H9 (cell line): ENCODE measurements at regions not wholly inside any gene's neighbourhood (a gene's known extent, or its start where the extent isn't known, plus 50 kb on each side); places are given as distances from the start of the nearest gene placed in this dataset.

ENCODE experiments used
- DNase-seq: peaks from one replicate; pipeline ENCODE4 v3.0.0-alpha.2; 2017
- H2AFZ ChIP-seq: one replicate; pipeline ENCODE4 v1.6.1; 2013; ENCODE audit warnings: mild to moderate bottlenecking, low read length, control low read depth, moderate library complexity
- H2AK5ac ChIP-seq: 2 replicates; pipeline ENCODE4 v1.6.1; 2013; ENCODE audit warnings: low read length, control low read depth, mixed read lengths; ENCODE audit not compliant: insufficient read length
- H2BK120ac ChIP-seq: one replicate; pipeline ENCODE4 v1.6.1; 2013; ENCODE audit warnings: low read depth, mild to moderate bottlenecking, low read length, control low read depth, inconsistent platforms; ENCODE audit not compliant: poor library complexity, severe bottlenecking
- H2BK12ac ChIP-seq: 2 replicates; pipeline ENCODE4 v1.6.1; 2013; ENCODE audit warnings: low read length, control low read depth, mixed read lengths, low read depth; ENCODE audit not compliant: insufficient read length
- H2BK15ac ChIP-seq: 2 replicates; pipeline ENCODE4 v1.6.1; 2013; ENCODE audit warnings: low read depth, low read length, control low read depth
- H2BK20ac ChIP-seq: one replicate; pipeline ENCODE4 v1.6.1; 2013; ENCODE audit warnings: low read depth, mild to moderate bottlenecking, low read length, control low read depth, inconsistent platforms; ENCODE audit not compliant: poor library complexity, severe bottlenecking
- H2BK5ac ChIP-seq: 2 replicates; pipeline ENCODE4 v1.6.1; 2013; ENCODE audit warnings: low read length, control low read depth, mixed read lengths; ENCODE audit not compliant: insufficient read length
- H3K14ac ChIP-seq: 2 replicates; pipeline ENCODE4 v1.6.1; 2013; ENCODE audit warnings: low read length, control low read depth; ENCODE audit not compliant: insufficient read depth
- H3K18ac ChIP-seq: 2 replicates; pipeline ENCODE4 v1.6.1; 2013; ENCODE audit warnings: low read depth, mild to moderate bottlenecking, mixed read lengths, low read length, control low read depth; ENCODE audit not compliant: insufficient read length
- H3K23ac ChIP-seq: 2 replicates; pipeline ENCODE4 v1.6.1; 2013; ENCODE audit warnings: low read length, control low read depth, mixed read lengths, low read depth; ENCODE audit not compliant: insufficient read length
- H3K23me2 ChIP-seq: 2 replicates; pipeline ENCODE4 v1.6.1; 2013; ENCODE audit warnings: low read depth, mild to moderate bottlenecking, mixed read lengths, low read length, control low read depth; ENCODE audit not compliant: insufficient read length, poor library complexity, severe bottlenecking
- H3K27ac ChIP-seq: 2 replicates; pipeline ENCODE4 v1.5.1; 2013; ENCODE audit warnings: low read length, control low read depth, mixed read lengths, low read depth; ENCODE audit not compliant: insufficient read length
- H3K27me3 ChIP-seq: 2 replicates; pipeline ENCODE4 v1.6.1; 2013; ENCODE audit warnings: low read length, control low read depth, inconsistent platforms; ENCODE audit not compliant: insufficient read depth
- H3K4ac ChIP-seq: 2 replicates; pipeline ENCODE4 v1.6.1; 2013; ENCODE audit warnings: low read depth, mild to moderate bottlenecking, control low read depth, inconsistent platforms, low read length, moderate library complexity
- H3K4me1 ChIP-seq: 2 replicates; pipeline ENCODE4 v1.6.1; 2013; ENCODE audit warnings: low read length, control low read depth, inconsistent platforms; ENCODE audit not compliant: insufficient read depth
- H3K4me2 ChIP-seq: 2 replicates; pipeline ENCODE4 v1.6.1; 2013; ENCODE audit warnings: low read length, control low read depth, mixed read lengths; ENCODE audit not compliant: insufficient read length, insufficient read depth
- H3K56ac ChIP-seq: 2 replicates; pipeline ENCODE4 v1.6.1; 2013; ENCODE audit warnings: low read depth, mild to moderate bottlenecking, mixed read lengths, low read length, control low read depth; ENCODE audit not compliant: insufficient read length
- H3K79me1 ChIP-seq: 2 replicates; pipeline ENCODE4 v1.6.1; 2013; ENCODE audit warnings: low read depth, mild to moderate bottlenecking, moderate library complexity, low read length, control low read depth, inconsistent platforms; ENCODE audit not compliant: insufficient read depth, poor library complexity, severe bottlenecking
- H3K79me2 ChIP-seq: 2 replicates; pipeline ENCODE4 v1.6.1; 2013; ENCODE audit warnings: low read length, control low read depth, inconsistent platforms; ENCODE audit not compliant: insufficient read depth
- H3K9ac ChIP-seq: 2 replicates; pipeline ENCODE4 v1.6.1; 2013; ENCODE audit warnings: low read length, control low read depth, mixed read lengths; ENCODE audit not compliant: insufficient read length; ENCODE audit errors: extremely low read depth
- H3K9me3 ChIP-seq: one replicate; pipeline ENCODE4 v1.6.1; 2013; ENCODE audit warnings: low read depth, low read length, inconsistent platforms; ENCODE audit not compliant: control insufficient read depth
- H3T11ph ChIP-seq: one replicate; pipeline ENCODE4 v1.6.1; 2013; ENCODE audit warnings: mild to moderate bottlenecking, low read length, control low read depth, inconsistent platforms
- H4K20me1 ChIP-seq: one replicate; pipeline ENCODE4 v1.6.1; 2013; ENCODE audit not compliant: control insufficient read depth, insufficient read length, insufficient read depth
- H4K5ac ChIP-seq: 2 replicates; pipeline ENCODE4 v1.6.1; 2013; ENCODE audit warnings: low read depth, mild to moderate bottlenecking, mixed read lengths, low read length, control low read depth; ENCODE audit not compliant: insufficient read length
- H4K8ac ChIP-seq: replicated peaks from 2 replicates; pipeline ENCODE4 v1.6.1; 2013; ENCODE audit warnings: low read length, control low read depth, mixed read lengths, low read depth; ENCODE audit not compliant: insufficient read length
- H4K91ac ChIP-seq: 2 replicates; pipeline ENCODE4 v1.6.1; 2013; ENCODE audit warnings: low read depth, mild to moderate bottlenecking, moderate library complexity, mixed read lengths, low read length, control low read depth; ENCODE audit not compliant: insufficient read length
- H3K27ac Mint-ChIP-seq, 3 experiments: 2 replicates in 2 of 3; 3 replicates in 1 of 3; pipeline ENCODE4 v1.8.0; 2020 to 2021; ENCODE audit warnings: mixed read lengths in 3 of 3, mild to moderate bottlenecking in 1 of 3, moderate library complexity in 1 of 3
- H3K27me3 Mint-ChIP-seq: 2 replicates; pipeline ENCODE4 v1.8.0; 2021; ENCODE audit warnings: low read depth, mild to moderate bottlenecking, moderate library complexity, mixed read lengths
- H3K36me3 Mint-ChIP-seq, 3 experiments: 2 replicates in 2 of 3; 3 replicates in 1 of 3; pipeline ENCODE4 v1.8.0; 2020 to 2021; ENCODE audit warnings: low read depth in 3 of 3, mixed read lengths in 3 of 3; ENCODE audit not compliant: insufficient read depth in 1 of 3
- H3K4me1 Mint-ChIP-seq, 2 experiments: 2 replicates each; pipeline ENCODE4 v1.8.0; 2020; ENCODE audit warnings: mixed read lengths in 2 of 2
- H3K4me3 Mint-ChIP-seq, 2 experiments: 2 replicates in 1 of 2; 3 replicates in 1 of 2; pipeline ENCODE4 v1.8.0; 2020 to 2021; ENCODE audit warnings: mild to moderate bottlenecking in 2 of 2, mixed read lengths in 2 of 2, moderate library complexity in 1 of 2
- H3K9me3 Mint-ChIP-seq, 2 experiments: 2 replicates in 1 of 2; 3 replicates in 1 of 2; pipeline ENCODE4 v1.8.0; 2020; ENCODE audit warnings: mild to moderate bottlenecking in 2 of 2, mixed read lengths in 2 of 2, moderate library complexity in 1 of 2
- CTCF ChIP-seq: fragments of 200-600 bp; sonication (generic); conservative IDR thresholded peaks from 3 replicates; pipeline ENCODE4 v1.8.0; 2021; ENCODE audit warnings: antibody characterized with exemption, mild to moderate bottlenecking
- WGBS: extraction: QIAGEN DNeasy Blood & Tissue Kit; methylation state at CpG from one replicate; pipeline ENCODE4 v1.1.7; 2013; ENCODE audit warnings: missing lambda C conversion rate, low lambda C conversion rate, mixed read lengths; ENCODE audit not compliant: insufficient read length; ENCODE audit errors: extremely low coverage; 5-methylcytosine and 5-hydroxymethylcytosine counted together

GRCh38 chr9:89770531-89771174 lies 165.8 kb downstream of the GADD45G start:
- no peaks in the 10 kb centered on the region for H3K23me2 ChIP-seq
- H3K9ac ChIP-seq: no peak overlapping the region
- H4K20me1 ChIP-seq: no peaks in the 10 kb centered on the region
- no peaks in the 10 kb centered on the region for H3K4me1 ChIP-seq
- TF ChIP-seq CTCF: no peak
- H3K23ac ChIP-seq: no peak overlapping the region
- H3K27me3 ChIP-seq: no peaks in the 10 kb centered on the region
- no peaks in the 10 kb centered on the region for H3K9me3 Mint-ChIP-seq
- H2AK5ac ChIP-seq: no peak overlapping the region
- no peak overlapping the region for H3T11ph ChIP-seq
- H3K27ac Mint-ChIP-seq: no peak overlapping the region
- H3K56ac ChIP-seq: no peak overlapping the region
- no peak overlapping the region for H2AFZ ChIP-seq
- H3K27ac ChIP-seq: no peak overlapping the region
- H4K8ac ChIP-seq: no peak overlapping the region
- no peak overlapping the region for H3K4me2 ChIP-seq
- H2BK20ac ChIP-seq: no peak overlapping the region
- WGBS: no CpG with 5 or more reads among the region's 8 CpGs
- H2BK5ac ChIP-seq: no peak overlapping the region
- no peak for DNase-seq
- H3K4me3 Mint-ChIP-seq: no peak overlapping the region
- H2BK15ac ChIP-seq: no peak overlapping the region
- no peaks in the 10 kb centered on the region for H3K79me2 ChIP-seq
- H3K14ac ChIP-seq: no peak overlapping the region
- no peak overlapping the region for H2BK120ac ChIP-seq
- H2BK12ac ChIP-seq: no peak overlapping the region
- no peaks in the 10 kb centered on the region for H3K36me3 Mint-ChIP-seq
- peaks cover 3% of the 10 kb centered on the region; the same call in 1 of the 2 replicates for H3K27me3 Mint-ChIP-seq
- H3K9me3 ChIP-seq: no peaks in the 10 kb centered on the region
- no peaks in the 10 kb centered on the region for H3K79me1 ChIP-seq
- H4K91ac ChIP-seq: no peak overlapping the region
- 0 out of 4 replicates have a peak, but pooled peaks cover 0 to 4% of the 10 kb centered on the region in 2 experiments for H3K4me1 Mint-ChIP-seq
- no peak overlapping the region for H3K4ac ChIP-seq
- no peak overlapping the region for H3K18ac ChIP-seq
- no peak overlapping the region for H4K5ac ChIP-seq
